C4-2B (cell line): ENCODE measurements at regions not wholly inside any gene's neighbourhood (a gene's known extent, or its start where the extent isn't known, plus 50 kb on each side); places are given as distances from the start of the nearest gene placed in this dataset.

Experiments used
- H3K27ac ChIP-seq: fragments of 450-650 bp; 2 replicates; pipeline ENCODE4 v1.5.1; 2017
- CTCF ChIP-seq: fragments of 450-650 bp; conservative IDR thresholded peaks from 2 replicates; pipeline ENCODE4 v1.5.1; 2017; ENCODE audit warnings: mild to moderate bottlenecking
- ZFX ChIP-seq: fragments of 450-650 bp; IDR thresholded peaks from 2 replicates; pipeline ENCODE4 v1.6.1; 2017

- TF ChIP-seq ZFX, result no peak
- H3K27ac ChIP-seq, result no peak overlapping the region
These were observed 121.0 kb upstream of the IRX3 start for GRCh38 chr16:54407596-54407995.

GRCh38 chr16:54405478-54405877 is 118.9 kb upstream of the IRX3 start:
- TF ChIP-seq ZFX, result no peak
- TF ChIP-seq CTCF, result no peak
- H3K27ac ChIP-seq, result no peak overlapping the region

GRCh38 chr16:54403580-54403979 is 117.0 kb upstream of the IRX3 start:
- no peak overlapping the region for H3K27ac ChIP-seq
- TF ChIP-seq CTCF (no peak), ZFX (no peak)

GRCh38 chr16:54402873-54403272 is 116.3 kb upstream of the IRX3 start:
- TF ChIP-seq CTCF, result no peak
- TF ChIP-seq ZFX, result no peak

GRCh38 chr16:54402270-54402669 is 115.7 kb upstream of the IRX3 start:
- TF ChIP-seq CTCF, result no peak
- TF ChIP-seq ZFX, result no peak

More at GRCh38 chr16:54402873-54403272, 116.3 kb upstream of the IRX3 start:
- H3K27ac ChIP-seq, result no peak overlapping the region

GRCh38 chr16:54400261-54400660 is 113.7 kb upstream of the IRX3 start:
- TF ChIP-seq ZFX, result no peak
- no peak for TF ChIP-seq CTCF
- no peak overlapping the region for H3K27ac ChIP-seq

More at GRCh38 chr16:54402270-54402669, 115.7 kb upstream of the IRX3 start:
- H3K27ac ChIP-seq, result no peak overlapping the region

- TF ChIP-seq CTCF, result no peak
- TF ChIP-seq ZFX, result no peak
- no peak overlapping the region for H3K27ac ChIP-seq
These were observed 112.4 kb upstream of the IRX3 start for GRCh38 chr16:54398986-54399385.

- H3K27ac ChIP-seq, result no peak overlapping the region
- TF ChIP-seq CTCF, result no peak
- no peak for TF ChIP-seq ZFX
These were observed 111.3 kb upstream of the IRX3 start for GRCh38 chr16:54397838-54398237.
